ENCODE measurements at regions not wholly inside any gene's neighbourhood (a gene's known extent, or its start where the extent isn't known, plus 50 kb on each side); places are given as distances from the start of the nearest gene placed in this dataset.

DNA sequence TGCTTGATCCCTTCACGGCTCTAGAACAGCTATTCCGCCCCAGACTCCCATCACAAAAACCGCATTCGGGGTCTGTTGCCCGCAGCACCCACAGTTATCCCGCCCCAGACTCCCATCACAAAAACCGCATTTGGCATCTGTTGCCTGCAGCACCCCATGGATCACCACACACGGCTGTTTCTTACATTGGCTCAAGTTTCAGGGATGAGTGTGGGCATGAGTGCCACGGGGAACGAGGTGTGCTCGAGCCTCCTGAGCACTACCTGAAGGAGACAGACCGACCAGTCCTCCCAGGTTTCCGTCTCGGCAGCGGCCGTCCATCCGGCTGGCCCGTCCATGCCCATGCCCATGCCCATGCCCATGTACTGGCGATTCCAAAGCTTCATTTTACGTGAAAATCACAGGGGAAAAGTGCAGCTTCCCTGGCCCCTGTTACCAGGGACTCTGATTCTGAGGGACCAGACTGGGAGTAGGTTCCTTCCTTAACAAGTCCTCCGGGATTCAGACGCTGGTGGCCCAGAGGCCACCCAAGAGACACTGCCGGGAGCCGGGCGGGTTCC lies 66.4 kb upstream of the INSIG1 start:
- TF ChIP-seq, protein P1, sequence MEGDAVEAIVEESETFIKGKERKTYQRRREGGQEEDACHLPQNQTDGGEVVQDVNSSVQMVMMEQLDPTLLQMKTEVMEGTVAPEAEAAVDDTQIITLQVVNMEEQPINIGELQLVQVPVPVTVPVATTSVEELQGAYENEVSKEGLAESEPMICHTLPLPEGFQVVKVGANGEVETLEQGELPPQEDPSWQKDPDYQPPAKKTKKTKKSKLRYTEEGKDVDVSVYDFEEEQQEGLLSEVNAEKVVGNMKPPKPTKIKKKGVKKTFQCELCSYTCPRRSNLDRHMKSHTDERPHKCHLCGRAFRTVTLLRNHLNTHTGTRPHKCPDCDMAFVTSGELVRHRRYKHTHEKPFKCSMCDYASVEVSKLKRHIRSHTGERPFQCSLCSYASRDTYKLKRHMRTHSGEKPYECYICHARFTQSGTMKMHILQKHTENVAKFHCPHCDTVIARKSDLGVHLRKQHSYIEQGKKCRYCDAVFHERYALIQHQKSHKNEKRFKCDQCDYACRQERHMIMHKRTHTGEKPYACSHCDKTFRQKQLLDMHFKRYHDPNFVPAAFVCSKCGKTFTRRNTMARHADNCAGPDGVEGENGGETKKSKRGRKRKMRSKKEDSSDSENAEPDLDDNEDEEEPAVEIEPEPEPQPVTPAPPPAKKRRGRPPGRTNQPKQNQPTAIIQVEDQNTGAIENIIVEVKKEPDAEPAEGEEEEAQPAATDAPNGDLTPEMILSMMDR (conservative IDR thresholded peaks at IDR 0.05): no peak
- no peak for TF ChIP-seq ZFX (IDR thresholded peaks at IDR 0.05)
- no peak overlapping the region for H3K27ac ChIP-seq

- no peak overlapping the region for H3K27ac ChIP-seq
- no peak for TF ChIP-seq ZFX (IDR thresholded peaks at IDR 0.05)
- TF ChIP-seq, protein P1 (conservative IDR thresholded peaks at IDR 0.05): no peak
Measured at GRCh38 chr7:155231941-155232340, 65.7 kb upstream of the INSIG1 start.

DNA sequence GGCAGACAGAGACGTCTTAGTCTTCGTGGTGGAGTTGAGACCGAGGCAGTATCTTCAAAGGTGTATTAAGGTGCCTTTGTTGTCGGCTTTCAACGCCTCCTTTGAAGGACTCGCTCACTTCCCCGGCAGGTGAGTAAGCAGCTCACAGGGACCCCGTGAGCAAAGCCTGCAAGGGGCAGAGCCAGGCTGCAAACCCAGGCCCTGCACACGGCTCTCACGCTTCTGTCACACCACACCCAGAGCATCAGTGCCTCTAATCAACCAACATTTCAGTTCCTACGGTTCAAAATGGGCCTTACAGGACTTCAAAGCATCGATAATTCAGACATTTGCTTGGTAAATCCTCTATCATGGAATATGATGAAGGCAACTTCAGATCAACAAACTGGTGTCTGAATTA lies 64.8 kb upstream of the INSIG1 start:
- no peak overlapping the region for H3K27ac ChIP-seq
- no peak for TF ChIP-seq ZFX (IDR thresholded peaks at IDR 0.05)
- TF ChIP-seq, protein P1 (conservative IDR thresholded peaks at IDR 0.05): no peak

GRCh38 chr7:155233311-155234157 lies 64.1 kb upstream of the INSIG1 start:
- no peak overlapping the region for H3K27ac ChIP-seq
- TF ChIP-seq, protein P1 (conservative IDR thresholded peaks at IDR 0.05): no peak
- no peak for TF ChIP-seq ZFX (IDR thresholded peaks at IDR 0.05)

DNA sequence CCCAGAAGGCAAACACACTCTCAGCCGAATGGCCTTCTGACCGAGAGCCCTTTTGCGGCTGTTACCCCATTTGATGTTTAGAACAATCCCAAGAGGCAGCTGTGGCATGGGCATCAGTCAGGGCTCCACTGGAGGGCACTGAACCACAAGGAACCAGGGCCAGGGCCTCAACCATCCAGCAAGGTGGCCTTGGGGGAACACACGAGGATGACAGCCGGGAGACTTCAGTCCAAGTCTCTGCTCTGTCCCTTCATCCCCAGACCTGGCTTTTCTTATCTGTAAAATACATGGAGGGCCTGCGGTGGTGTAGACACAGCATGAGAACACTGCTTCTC lies 63.6 kb upstream of the INSIG1 start:
- H3K27ac ChIP-seq: no peak overlapping the region
- TF ChIP-seq, protein P1 (conservative IDR thresholded peaks at IDR 0.05): no peak
- TF ChIP-seq ZFX (IDR thresholded peaks at IDR 0.05): no peak

DNA sequence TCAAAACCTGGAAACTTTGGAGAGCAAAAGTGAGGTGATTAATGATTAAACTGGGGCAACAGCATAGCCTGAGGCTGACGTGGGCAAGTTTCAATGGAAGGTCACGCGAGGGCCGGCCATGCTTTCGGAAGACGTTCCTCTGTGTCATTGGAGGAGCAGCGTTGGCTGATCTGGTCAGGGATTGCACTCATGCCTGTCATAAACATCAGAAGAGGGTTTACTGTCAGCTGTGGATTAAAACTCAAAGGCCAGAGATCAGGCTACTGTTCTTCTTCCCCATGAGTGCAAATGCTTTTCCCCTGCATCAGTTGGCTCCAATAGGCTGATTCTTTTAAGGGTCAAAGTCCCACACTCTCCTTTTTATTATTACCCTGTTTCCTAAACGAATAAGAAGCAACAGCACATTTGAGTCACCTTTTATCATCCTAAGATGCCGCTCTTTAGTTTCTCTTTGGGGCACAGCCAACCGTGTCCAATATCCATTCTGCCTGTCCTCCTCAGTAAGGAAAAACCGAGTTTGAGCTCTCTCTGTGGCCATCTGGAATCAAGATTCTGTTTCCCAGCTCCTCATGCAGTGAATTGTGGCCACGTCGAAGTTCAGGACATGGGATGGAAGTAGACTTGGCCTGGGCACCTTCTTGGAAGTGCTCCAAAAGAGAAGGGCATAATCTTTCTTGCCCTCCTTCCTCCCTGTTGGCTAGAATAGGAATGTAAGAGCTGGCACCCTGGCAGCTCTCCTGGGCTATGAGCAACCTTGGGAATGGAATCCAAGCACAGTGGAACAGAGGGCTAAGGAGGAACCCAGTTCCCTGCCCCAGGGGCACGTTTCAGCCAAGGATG lies 62.5 kb upstream of the INSIG1 start:
- H3K27ac ChIP-seq: no peak overlapping the region
- TF ChIP-seq, protein P1 (conservative IDR thresholded peaks at IDR 0.05): no peak
- no peak for TF ChIP-seq ZFX (IDR thresholded peaks at IDR 0.05)

DNA sequence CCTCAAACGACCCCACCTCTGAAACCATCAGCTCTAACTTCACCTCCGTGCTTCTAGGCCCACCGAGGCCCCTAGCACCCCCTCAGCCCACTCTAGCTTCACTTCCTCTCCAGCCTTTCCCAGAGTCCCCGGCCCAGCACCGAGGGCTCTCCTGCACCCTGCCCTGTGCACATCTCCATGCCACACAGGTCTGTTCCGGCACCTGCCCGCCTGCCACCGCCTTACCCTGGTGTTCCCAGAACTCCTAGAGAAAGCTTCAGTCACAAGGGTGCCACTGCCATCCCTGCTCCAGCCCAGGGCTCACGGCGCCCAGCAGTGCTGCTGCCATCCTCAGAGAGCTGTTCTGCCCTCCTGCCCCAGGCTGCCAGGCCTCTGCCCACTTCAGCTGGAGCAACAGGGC lies 61.3 kb upstream of the INSIG1 start:
- H3K27ac ChIP-seq: no peak overlapping the region
- no peak for TF ChIP-seq ZFX (IDR thresholded peaks at IDR 0.05)
- TF ChIP-seq, protein P1 (conservative IDR thresholded peaks at IDR 0.05): no peak
